ENCODE measurements at regions not wholly inside any gene's neighbourhood (a gene's known extent, or its start where the extent isn't known, plus 50 kb on each side); places are given as distances from the start of the nearest gene placed in this dataset.

- DNase-seq (ENCODE audit: low read depth in 4 of 4, low spot score in 3 of 4), result no peak
Observed at GRCh38 chr18:26745288-26746181, 120.0 kb downstream of the AQP4 start.

GRCh38 chr18:26741758-26742157 lies 123.7 kb downstream of the AQP4 start:
- no peak for DNase-seq (ENCODE audit: low read depth in 4 of 4, low spot score in 3 of 4)

- DNase-seq (ENCODE audit: low read depth in 4 of 4, low spot score in 3 of 4), result no peak
Observed at GRCh38 chr18:26741048-26741447, 124.5 kb downstream of the AQP4 start.

- DNase-seq (ENCODE audit: low read depth in 4 of 4, low spot score in 3 of 4), result no peak
Observed at GRCh38 chr18:26740396-26740795, 125.1 kb downstream of the AQP4 start.

GRCh38 chr18:26738706-26739105 lies 126.8 kb downstream of the AQP4 start:
- DNase-seq (ENCODE audit: low read depth in 4 of 4, low spot score in 3 of 4), result no peak

- DNase-seq (ENCODE audit: low read depth in 4 of 4, low spot score in 3 of 4), result no peak
Observed at GRCh38 chr18:26736301-26736700, 129.2 kb downstream of the AQP4 start.

- no peak for DNase-seq (ENCODE audit: low read depth in 4 of 4, low spot score in 3 of 4)
Observed at GRCh38 chr18:26734760-26735159, 130.7 kb downstream of the AQP4 start.

- DNase-seq (ENCODE audit: low read depth in 4 of 4, low spot score in 3 of 4), result no peak
Observed at GRCh38 chr18:26729449-26729848, 136.1 kb downstream of the AQP4 start.

- no peak for DNase-seq (ENCODE audit: low read depth in 4 of 4, low spot score in 3 of 4)
Observed at GRCh38 chr18:26729008-26729407, 136.5 kb downstream of the AQP4 start.

GRCh38 chr18:26723981-26724380 lies 141.5 kb downstream of the AQP4 start:
- no peak for DNase-seq (ENCODE audit: low read depth in 4 of 4, low spot score in 3 of 4)

- DNase-seq (ENCODE audit: low read depth in 4 of 4, low spot score in 3 of 4), result no peak
Observed at GRCh38 chr18:26722565-26722931, 143.0 kb downstream of the AQP4 start.

- no peak for DNase-seq (ENCODE audit: low read depth in 4 of 4, low spot score in 3 of 4)
Observed at GRCh38 chr18:26721854-26722564, 143.5 kb downstream of the AQP4 start.

GRCh38 chr18:26719896-26720295 lies 145.6 kb downstream of the AQP4 start:
- DNase-seq (ENCODE audit: low read depth in 4 of 4, low spot score in 3 of 4), result no peak

- peak in 1 of 4 donors; percentile 22 for DNase-seq (ENCODE audit: low read depth in 4 of 4, low spot score in 3 of 4)
Observed at GRCh38 chr18:26717123-26717719, 148.3 kb downstream of the AQP4 start.

GRCh38 chr18:26714739-26715138 lies 150.8 kb downstream of the AQP4 start:
- no peak for DNase-seq (ENCODE audit: low read depth in 4 of 4, low spot score in 3 of 4)

GRCh38 chr18:26711756-26712155 lies 153.8 kb downstream of the AQP4 start:
- DNase-seq (ENCODE audit: low read depth in 4 of 4, low spot score in 3 of 4), result no peak

- no peak for DNase-seq (ENCODE audit: low read depth in 4 of 4, low spot score in 3 of 4)
Observed at GRCh38 chr18:26710470-26711096, 154.9 kb downstream of the AQP4 start.

- DNase-seq (ENCODE audit: low read depth in 4 of 4, low spot score in 3 of 4), result no peak
Observed at GRCh38 chr18:26709897-26710296, 155.6 kb downstream of the AQP4 start.

GRCh38 chr18:26708806-26709716 lies 156.4 kb downstream of the AQP4 start:
- no peak for DNase-seq (ENCODE audit: low read depth in 4 of 4, low spot score in 3 of 4)

- no peak for DNase-seq (ENCODE audit: low read depth in 4 of 4, low spot score in 3 of 4)
Observed at GRCh38 chr18:26706911-26707351, 158.6 kb downstream of the AQP4 start.
